GM12874 (cell line): ENCODE measurements at regions not wholly inside any gene's neighbourhood (a gene's known extent, or its start where the extent isn't known, plus 50 kb on each side); places are given as distances from the start of the nearest gene placed in this dataset.

Source experiments
- CTCF ChIP-seq: IDR thresholded peaks from 2 replicates; pipeline ENCODE4 v1.5.1; 2011; ENCODE audit warnings: low read depth, mild to moderate bottlenecking, control low read depth, low read length, moderate library complexity; ENCODE audit not compliant: insufficient read depth

- TF ChIP-seq CTCF = no peak
Measured at GRCh38 chr13:75050419-75051046, 431.4 kb downstream of the TBC1D4 start.

- TF ChIP-seq CTCF = no peak
Measured at GRCh38 chr13:75049735-75050335, 432.1 kb downstream of the TBC1D4 start.

GRCh38 chr13:75042807-75043206, 439.2 kb downstream of the TBC1D4 start:
- TF ChIP-seq CTCF = no peak

- TF ChIP-seq CTCF = no peak
Measured at GRCh38 chr13:75038393-75039113, 443.4 kb downstream of the TBC1D4 start.

- TF ChIP-seq CTCF = no peak
Measured at GRCh38 chr13:75025956-75026355, 456.0 kb downstream of the TBC1D4 start.

GRCh38 chr13:75024602-75025001, 457.4 kb downstream of the TBC1D4 start:
- TF ChIP-seq CTCF = no peak

GRCh38 chr13:75023609-75024008, 458.4 kb downstream of the TBC1D4 start:
- no peak for TF ChIP-seq CTCF
